PC-9 (cell line): ENCODE measurements at regions not wholly inside any gene's neighbourhood (a gene's known extent, or its start where the extent isn't known, plus 50 kb on each side); places are given as distances from the start of the nearest gene placed in this dataset.

Source experiments
- BruUV-seq: library from RNA; stranded (reverse); fragments of 400-500 nt; replicated peaks from 2 replicates; lab custom pipeline; 2021; lab: Mats Ljungman, UMichigan
- CTCF ChIA-PET: fragments of 300-600 bp; sonication (Branson Sonifier 250); formaldehyde crosslinking; loops from one replicate; lab custom pipeline; 2022; ENCODE audit warnings: antibody characterized with exemption; lab: Charles Lee
- POLR2A ChIA-PET: fragments of 300-600 bp; sonication (Branson Sonifier 250); formaldehyde crosslinking; loops from one replicate; lab custom pipeline; 2022; ENCODE audit warnings: antibody characterized with exemption; ENCODE audit not compliant: unreplicated experiment; lab: Charles Lee
- DNase-seq, 2 experiments: peaks; one replicate each; pipeline versions ENCODE4 v3.0.0 to v3.0.0-alpha.2; 2015 to 2022; ENCODE audit warnings: mixed read lengths in 1 of 2
- H2AFZ ChIP-seq: fragments of 200-600 bp; sonication (generic); 2 replicates; pipeline ENCODE4 v1.8.1; 2017; ENCODE audit warnings: antibody characterized with exemption
- H3F3A ChIP-seq: fragments of 200-600 bp; sonication (generic); 2 replicates; pipeline ENCODE4 v1.8.1; 2017; ENCODE audit warnings: antibody characterized with exemption, mild to moderate bottlenecking, low read depth; ENCODE audit not compliant: insufficient read depth
- H3K27ac ChIP-seq: fragments of 200-600 bp; sonication (generic); 2 replicates; pipeline ENCODE4 v1.6.1; 2016; ENCODE audit warnings: mixed run types
- H3K27me3 ChIP-seq: fragments of 200-600 bp; sonication (generic); 2 replicates; pipeline ENCODE4 v1.6.1; 2016; ENCODE audit warnings: low read depth, mixed run types; ENCODE audit not compliant: insufficient read depth
- H3K36me3 ChIP-seq: fragments of 200-600 bp; sonication (generic); 2 replicates; pipeline ENCODE4 v1.6.1; 2016; ENCODE audit warnings: low read depth, mixed run types
- H3K4me1 ChIP-seq: fragments of 200-600 bp; sonication (generic); replicated peaks from 2 replicates; pipeline ENCODE4 v1.6.1; 2016; ENCODE audit warnings: mixed run types; ENCODE audit not compliant: insufficient read depth
- H3K4me2 ChIP-seq: fragments of 200-600 bp; sonication (generic); 2 replicates; pipeline ENCODE4 v1.6.1; 2017; ENCODE audit warnings: mixed run types
- H3K4me3 ChIP-seq: fragments of 200-600 bp; sonication (generic); 2 replicates; pipeline ENCODE4 v1.6.1; 2016; ENCODE audit warnings: mixed run types
- H3K79me2 ChIP-seq: fragments of 200-600 bp; sonication (generic); 2 replicates; pipeline ENCODE4 v1.6.1; 2017; ENCODE audit warnings: low read depth, mixed run types
- H3K9me2 ChIP-seq: fragments of 200-600 bp; sonication (generic); 2 replicates; pipeline ENCODE4 v1.8.1; 2017; ENCODE audit warnings: mild to moderate bottlenecking; ENCODE audit not compliant: insufficient read depth
- H3K9me3 ChIP-seq: fragments of 200-600 bp; sonication (generic); 2 replicates; pipeline ENCODE4 v1.8.1; 2016; ENCODE audit warnings: low read depth; ENCODE audit not compliant: insufficient read depth
- H4K20me1 ChIP-seq: fragments of 200-600 bp; sonication (generic); 2 replicates; pipeline ENCODE4 v1.8.1; 2017; ENCODE audit not compliant: insufficient read depth
- EZH2 ChIP-seq: fragments of 200-600 bp; sonication (generic); IDR thresholded peaks from 2 replicates; pipeline ENCODE4 v1.8.0; 2017; ENCODE audit warnings: antibody characterized with exemption, low read depth
- intact Hi-C: fragments of 100-400 bp; cut with micrococcal nuclease; formaldehyde crosslinking; loops from one replicate; pipeline ENCODE4 v1.10.0; 2022; ENCODE audit not compliant: unreplicated experiment
- TF ChIP-seq, protein P1 (sequence below): fragments of 200-600 bp; sonication (generic); conservative IDR thresholded peaks from 2 replicates; pipeline ENCODE4 v1.6.1; 2017; ENCODE audit warnings: mixed run types, antibody characterized with exemption, mild to moderate bottlenecking, moderate library complexity

DNA sequence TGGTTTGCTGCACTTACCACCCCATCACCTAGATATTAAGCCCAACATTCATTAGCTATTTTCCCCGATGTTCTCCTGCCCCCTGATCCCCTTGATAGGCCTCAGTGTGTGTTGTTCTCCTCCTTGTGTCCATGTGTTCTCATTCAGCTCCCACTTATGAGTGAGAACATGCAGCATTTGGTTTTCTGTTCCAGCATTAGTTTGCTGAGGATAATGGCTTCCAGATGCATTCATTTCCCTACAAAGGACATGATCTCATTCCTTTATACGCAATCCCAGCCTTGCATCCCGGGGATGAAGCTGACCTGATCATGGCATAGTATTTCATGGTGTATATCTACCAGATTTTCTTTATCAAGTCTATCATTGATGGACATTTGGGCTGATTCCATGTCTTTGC lies 99.0 kb upstream of the DCAF12L2 start:
- no peak overlapping the region for H2AFZ ChIP-seq
- no peaks in the 10 kb centered on the region for H3K79me2 ChIP-seq
- ChIA-PET CTCF (no interaction called here), POLR2A (no interaction called here)
- no peaks in the 10 kb centered on the region for H3K4me1 ChIP-seq
- no peaks in the 10 kb centered on the region for H3K27me3 ChIP-seq
- intact Hi-C loops, result no loop called here
- no peak overlapping the region for H3K27ac ChIP-seq
- no peak for DNase-seq
- BruUV-seq, result no TSS peak
- H3K9me2 ChIP-seq, result no peaks in the 10 kb centered on the region
- no peak overlapping the region for H3K4me2 ChIP-seq
- no peaks in the 10 kb centered on the region for H4K20me1 ChIP-seq
- H3K9me3 ChIP-seq, result peaks cover 16% of the 10 kb centered on the region; the same call in 1 of the 2 replicates
- H3K4me3 ChIP-seq, result no peak overlapping the region
- H3F3A ChIP-seq, result no peaks in the 10 kb centered on the region
- TF ChIP-seq EZH2, result no peak
- TF ChIP-seq, protein P1, sequence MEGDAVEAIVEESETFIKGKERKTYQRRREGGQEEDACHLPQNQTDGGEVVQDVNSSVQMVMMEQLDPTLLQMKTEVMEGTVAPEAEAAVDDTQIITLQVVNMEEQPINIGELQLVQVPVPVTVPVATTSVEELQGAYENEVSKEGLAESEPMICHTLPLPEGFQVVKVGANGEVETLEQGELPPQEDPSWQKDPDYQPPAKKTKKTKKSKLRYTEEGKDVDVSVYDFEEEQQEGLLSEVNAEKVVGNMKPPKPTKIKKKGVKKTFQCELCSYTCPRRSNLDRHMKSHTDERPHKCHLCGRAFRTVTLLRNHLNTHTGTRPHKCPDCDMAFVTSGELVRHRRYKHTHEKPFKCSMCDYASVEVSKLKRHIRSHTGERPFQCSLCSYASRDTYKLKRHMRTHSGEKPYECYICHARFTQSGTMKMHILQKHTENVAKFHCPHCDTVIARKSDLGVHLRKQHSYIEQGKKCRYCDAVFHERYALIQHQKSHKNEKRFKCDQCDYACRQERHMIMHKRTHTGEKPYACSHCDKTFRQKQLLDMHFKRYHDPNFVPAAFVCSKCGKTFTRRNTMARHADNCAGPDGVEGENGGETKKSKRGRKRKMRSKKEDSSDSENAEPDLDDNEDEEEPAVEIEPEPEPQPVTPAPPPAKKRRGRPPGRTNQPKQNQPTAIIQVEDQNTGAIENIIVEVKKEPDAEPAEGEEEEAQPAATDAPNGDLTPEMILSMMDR, result no peak
- no peaks in the 10 kb centered on the region for H3K36me3 ChIP-seq

DNA sequence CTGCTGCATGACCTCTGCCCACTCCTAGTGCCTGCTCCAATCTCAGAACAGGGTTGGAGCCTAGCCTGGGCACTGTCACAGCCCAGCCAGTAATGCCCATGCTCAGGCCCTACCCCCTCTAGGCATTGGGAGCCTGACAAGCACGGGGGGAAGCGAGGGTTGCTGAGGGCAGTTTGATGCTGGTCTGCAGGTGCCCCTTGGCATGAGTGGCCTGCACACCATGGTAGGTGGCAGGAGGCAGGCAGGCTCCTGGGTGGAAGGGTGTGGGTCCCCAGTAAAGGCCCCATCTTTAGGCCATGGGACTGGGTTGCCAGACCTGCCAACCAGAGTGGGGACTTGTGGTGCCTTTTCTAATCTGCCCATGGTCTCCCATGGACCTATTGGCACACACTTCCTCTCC lies 72.1 kb upstream of the DCAF12L2 start:
- intact Hi-C loops, result no loop called here

GRCh38 chrX:126237524-126237923 lies 71.4 kb upstream of the DCAF12L2 start:
- Histone ChIP-seq H4K20me1 (no peaks in the 10 kb centered on the region), H3K4me1 (no peaks in the 10 kb centered on the region), H2AFZ (no peak overlapping the region), H3K4me3 (no peak overlapping the region), H3F3A (no peaks in the 10 kb centered on the region), H3K27ac (no peak overlapping the region), H3K79me2 (no peaks in the 10 kb centered on the region), H3K9me2 (no peaks in the 10 kb centered on the region), H3K36me3 (no peaks in the 10 kb centered on the region), H3K27me3 (no peaks in the 10 kb centered on the region), H3K4me2 (no peak overlapping the region), H3K9me3 (no peaks in the 10 kb centered on the region; the same call in 1 of the 2 replicates)
- ChIA-PET POLR2A (no interaction called here), CTCF (no interaction called here)
- intact Hi-C loops, result no loop called here
- no peak for DNase-seq
- no TSS peak for BruUV-seq
- TF ChIP-seq, protein P1, result no peak
- no peak for TF ChIP-seq EZH2

More for the DNA sequence above, 72.1 kb upstream of the DCAF12L2 start:
- DNase-seq, result no peak
- H3K27ac ChIP-seq, result no peak overlapping the region
- H3K27me3 ChIP-seq, result no peaks in the 10 kb centered on the region
- no peaks in the 10 kb centered on the region for H3K4me1 ChIP-seq
- no peaks in the 10 kb centered on the region for H3K36me3 ChIP-seq
- H3K4me2 ChIP-seq, result no peak overlapping the region
- H3K79me2 ChIP-seq, result no peaks in the 10 kb centered on the region
- TF ChIP-seq, protein P1, result no peak
- no peak for TF ChIP-seq EZH2
- H4K20me1 ChIP-seq, result no peaks in the 10 kb centered on the region
- H3K9me2 ChIP-seq, result no peaks in the 10 kb centered on the region
- ChIA-PET CTCF (no interaction called here), POLR2A (no interaction called here)
- BruUV-seq, result no TSS peak
- no peak overlapping the region for H3K4me3 ChIP-seq
- H3K9me3 ChIP-seq, result no peaks in the 10 kb centered on the region; the same call in 1 of the 2 replicates
- no peaks in the 10 kb centered on the region for H3F3A ChIP-seq
- no peak overlapping the region for H2AFZ ChIP-seq
